ENCODE measurements at regions not wholly inside any gene's neighbourhood (a gene's known extent, or its start where the extent isn't known, plus 50 kb on each side); places are given as distances from the start of the nearest gene placed in this dataset.

DNA sequence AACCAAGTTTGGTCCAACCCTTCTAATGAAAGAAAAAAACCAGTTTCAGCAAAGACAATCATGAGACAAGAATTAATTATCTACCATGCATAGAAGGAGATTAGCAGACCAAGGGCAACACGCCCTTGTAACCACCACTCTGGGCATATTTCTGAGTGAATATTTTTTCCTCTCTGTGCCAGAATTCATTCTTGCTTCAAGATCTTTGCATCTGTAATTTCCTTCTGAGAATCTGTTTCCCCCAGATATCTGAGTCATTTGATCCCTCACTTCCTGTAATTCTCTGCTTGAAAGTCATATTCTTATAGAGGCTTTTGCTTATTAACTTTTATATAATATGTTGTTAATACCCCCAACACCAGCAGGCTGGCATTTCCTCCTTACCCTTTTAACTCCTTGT, 243.7 kb downstream of the SLC16A7 start:
- DNase-seq = peak; percentile 76

DNA sequence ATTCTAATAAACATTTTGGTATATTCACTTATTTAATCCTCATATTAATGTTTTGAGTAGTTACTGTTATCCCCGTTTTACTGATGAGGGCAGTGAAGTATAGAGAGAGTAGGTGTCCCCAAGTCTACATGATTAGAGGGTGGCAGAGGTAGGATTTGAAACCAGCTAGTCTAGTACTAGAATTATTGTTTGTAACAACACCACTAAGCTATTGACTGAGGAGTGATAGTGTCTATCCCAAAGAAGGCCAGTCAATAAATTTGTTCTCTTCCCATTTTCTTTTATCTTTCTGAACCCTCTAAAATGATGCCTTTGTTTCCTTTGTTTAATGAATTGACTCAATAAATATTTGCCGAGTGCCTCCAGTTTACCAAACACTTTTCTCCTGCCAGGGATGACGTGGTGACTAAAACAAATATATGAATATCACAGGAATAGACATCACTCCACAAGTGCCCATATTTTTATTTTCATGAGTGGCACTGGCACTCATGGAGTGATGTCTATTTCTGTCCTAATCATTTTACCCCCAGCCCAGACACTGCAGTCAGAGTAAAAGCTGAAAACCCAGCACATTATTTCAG, 247.5 kb downstream of the SLC16A7 start:
- DNase-seq = no peak

DNA sequence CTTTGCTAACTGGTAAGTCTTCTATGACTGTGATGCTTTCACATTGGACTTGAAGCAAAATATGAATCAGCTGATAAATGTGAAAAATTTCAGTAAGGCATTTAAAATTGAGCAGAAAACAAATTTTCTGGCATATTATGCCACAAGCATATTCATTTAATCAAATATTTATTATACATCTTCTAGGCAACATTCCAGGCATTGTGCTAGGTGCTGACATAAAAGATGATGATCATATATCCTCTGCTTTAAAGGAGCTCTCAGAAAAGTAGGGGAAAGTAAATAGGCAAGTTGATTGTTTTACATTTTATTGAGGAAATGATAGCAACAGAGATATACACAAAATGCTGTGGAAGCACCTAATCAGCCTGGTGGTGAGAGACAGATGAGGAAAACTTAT, 248.9 kb downstream of the SLC16A7 start:
- no peak for DNase-seq

DNA sequence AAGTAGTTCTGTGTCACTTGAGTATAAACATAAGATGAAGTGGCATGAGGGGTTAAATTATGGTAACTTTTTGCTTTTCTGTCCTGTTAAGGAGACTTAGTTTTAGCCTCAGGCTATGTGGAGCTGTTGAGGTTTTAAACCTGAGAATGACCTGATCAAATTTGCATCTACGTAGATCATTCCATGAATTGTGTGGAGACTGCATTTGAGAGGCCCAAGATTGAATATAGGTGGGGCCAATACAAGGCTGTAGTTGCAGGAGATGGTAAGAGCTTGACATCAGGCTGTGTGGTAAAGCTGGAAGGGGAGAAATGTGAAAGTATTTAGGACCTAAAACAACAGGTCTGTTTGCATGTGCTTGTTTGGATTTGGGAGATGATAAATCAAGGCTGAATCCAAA, 249.5 kb downstream of the SLC16A7 start:
- no peak for DNase-seq

DNA sequence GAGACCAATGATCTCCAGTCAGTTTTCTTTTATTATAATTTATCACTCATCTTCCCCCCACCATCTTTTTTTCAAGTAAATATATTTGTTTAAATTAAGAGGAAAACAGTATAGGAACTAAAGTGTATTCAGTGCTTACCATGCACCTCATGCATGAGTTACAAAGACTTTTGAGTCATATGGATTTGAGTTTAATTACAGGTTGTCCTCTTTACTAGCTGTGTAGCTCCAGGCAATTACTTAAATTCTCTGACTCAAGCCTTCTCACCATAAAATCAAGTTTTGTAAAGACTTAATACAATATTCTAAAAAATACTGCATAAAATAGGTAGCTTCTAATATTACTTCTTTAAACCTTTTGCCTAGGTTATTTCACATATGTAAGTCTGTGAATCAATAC, 251.3 kb downstream of the SLC16A7 start:
- DNase-seq = no peak

DNA sequence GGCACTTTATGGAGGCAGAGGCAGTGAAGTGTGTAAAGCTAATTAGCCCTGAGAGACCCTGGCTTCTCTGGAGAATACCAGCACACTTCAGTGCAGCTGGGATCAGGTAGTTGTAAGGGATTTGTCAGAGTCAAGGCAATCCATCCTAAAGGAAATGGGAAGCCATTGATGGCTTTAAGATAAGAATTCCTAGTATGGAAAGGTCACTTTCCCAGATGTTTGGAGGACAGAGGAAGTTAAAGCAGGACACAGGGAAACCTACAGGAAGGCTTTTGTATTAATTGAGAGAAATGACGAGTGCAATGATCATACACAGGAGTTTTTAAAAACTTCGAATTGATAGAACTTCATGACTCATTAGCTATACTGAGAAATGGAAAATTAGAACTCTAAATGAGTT, 254.4 kb downstream of the SLC16A7 start:
- no peak for DNase-seq

DNA sequence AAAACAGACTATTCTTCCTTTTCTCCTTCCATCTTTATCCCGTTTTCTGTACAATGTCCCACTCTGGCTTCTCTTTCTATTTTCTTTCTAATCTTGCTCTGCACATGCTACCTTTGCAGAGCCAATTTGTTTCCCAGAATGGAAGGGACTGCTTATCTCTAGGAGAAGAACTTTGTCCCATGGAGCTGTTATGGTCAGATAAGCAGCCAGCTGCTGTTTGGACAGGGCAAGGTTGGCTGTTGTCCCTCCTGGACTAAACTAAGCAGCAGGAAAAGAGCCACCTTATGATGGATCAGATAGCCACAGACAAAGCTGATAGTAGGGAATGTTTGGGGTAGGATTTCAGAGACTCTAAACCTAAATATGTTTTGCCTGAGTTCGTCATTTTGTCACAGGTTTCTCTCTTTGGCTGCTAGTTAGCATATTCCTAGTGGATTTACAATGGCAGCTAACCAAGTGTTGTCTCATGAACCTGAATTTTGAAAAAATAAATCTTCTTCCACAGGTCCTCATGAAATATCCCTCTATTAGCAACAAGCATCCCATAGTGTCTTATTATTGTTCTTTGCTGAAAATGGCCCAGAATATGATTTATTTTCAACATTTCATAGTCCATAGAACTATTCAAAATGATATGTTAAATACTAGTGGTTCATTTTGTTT, 262.8 kb downstream of the SLC16A7 start:
- DNase-seq = peak; percentile 56

DNA sequence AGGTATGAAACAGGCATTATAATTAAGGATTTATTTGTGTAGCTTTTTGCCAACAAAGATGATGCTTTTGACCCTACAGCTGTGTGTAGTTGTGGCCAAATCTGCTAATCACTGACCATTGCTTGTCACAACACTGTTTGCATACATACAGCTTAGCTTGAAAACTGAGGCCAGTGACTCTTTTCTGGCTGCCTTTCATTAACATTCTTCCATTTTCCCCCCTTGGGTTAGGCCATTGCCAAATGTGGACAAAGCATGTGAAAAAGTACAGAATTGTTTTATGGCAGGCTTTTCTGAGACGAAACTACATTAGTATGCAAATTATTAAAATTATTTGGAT, 263.3 kb downstream of the SLC16A7 start:
- no peak for DNase-seq

DNA sequence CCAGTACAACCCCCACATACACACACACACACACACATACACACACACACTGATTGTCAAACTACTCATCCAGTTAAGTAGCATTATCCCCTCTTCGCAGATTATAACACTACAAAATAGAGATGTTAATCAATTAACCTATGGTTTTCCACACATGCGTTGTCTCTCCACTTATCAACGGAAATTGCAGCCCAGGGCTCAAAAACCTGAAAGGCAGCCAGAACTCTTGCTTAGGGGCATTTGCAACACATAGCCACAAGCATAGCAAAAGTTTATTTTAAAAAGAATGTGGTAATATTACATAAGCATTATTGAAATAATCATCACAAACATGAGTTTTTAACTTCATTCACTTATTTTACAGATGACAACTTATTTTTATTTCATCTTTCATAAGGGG, 265.8 kb downstream of the SLC16A7 start:
- no peak for DNase-seq

DNA sequence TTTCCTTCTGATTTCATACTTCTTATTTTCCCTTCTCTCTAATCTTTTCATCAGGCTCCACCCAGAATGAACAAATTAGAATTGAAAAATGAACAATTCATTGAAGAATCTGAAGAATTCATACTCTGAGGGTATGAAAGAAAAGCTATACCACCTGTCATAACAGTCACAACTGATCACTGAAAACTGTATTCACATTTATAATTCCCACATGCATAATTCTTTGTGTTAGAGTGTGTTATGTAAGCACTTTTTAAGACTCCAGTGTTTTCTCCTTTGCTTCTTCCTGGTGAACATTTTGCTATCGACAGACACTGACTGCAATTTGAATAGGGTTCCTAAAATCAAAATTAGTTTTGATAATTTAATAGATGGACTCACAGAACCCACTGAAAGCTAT, 271.2 kb downstream of the SLC16A7 start:
- DNase-seq = no peak

DNA sequence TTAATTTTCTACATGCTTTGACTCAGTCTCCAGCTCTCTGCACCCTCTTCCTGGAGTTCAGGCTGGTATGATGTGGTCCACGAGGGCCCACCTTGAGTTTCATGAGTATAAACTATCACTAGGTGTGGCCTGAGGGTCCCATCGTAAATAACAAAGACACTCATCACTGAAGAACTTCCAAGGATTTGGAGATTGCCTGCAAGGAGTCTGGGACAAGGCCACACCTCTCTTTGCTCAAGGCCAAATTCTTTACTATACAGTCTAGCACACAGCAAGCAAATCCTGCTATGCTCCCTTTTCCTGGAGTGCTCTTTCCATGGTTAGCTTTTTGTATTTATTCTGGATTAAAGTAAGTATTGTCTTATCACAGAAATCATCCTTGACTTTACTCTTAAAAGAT, 271.9 kb downstream of the SLC16A7 start:
- DNase-seq = no peak

DNA sequence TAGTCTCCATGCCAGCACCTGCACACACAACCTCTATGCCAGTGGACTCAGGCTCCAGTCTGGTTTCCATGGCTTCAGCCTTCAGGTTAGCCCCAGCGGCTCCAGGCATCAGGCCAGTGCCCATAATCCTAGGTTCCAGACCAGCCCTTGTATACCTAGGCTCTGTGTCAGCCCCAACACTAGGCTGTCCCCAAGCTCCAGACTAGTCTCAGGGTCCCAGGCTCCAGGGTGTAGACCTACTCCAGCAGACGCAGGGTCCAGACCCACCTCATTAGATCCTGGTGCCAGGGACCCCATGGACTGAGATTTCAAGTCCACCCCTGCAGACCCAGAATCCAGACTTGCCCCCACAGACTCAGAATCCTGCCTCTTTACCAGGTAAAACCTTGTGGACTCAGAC, 275.9 kb downstream of the SLC16A7 start:
- DNase-seq = no peak

DNA sequence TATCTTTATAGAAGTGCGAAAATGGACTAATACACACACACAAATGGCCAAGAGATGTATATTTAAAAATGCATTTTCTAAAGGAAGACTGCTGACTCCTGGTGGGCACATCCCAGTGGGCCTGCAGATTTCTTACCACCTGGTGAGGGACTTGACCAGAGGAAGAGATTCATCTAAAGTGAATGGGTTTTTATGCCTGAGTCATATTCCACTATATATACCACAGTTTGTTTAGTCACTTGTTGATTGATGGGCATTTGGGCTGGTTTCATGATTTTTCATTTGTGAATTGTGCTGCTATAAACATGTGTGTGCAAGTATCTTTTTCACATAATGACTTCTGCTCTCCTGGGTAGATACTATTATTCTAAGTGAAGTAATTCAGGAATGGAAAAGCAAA, 277.3 kb downstream of the SLC16A7 start:
- no peak for DNase-seq

DNA sequence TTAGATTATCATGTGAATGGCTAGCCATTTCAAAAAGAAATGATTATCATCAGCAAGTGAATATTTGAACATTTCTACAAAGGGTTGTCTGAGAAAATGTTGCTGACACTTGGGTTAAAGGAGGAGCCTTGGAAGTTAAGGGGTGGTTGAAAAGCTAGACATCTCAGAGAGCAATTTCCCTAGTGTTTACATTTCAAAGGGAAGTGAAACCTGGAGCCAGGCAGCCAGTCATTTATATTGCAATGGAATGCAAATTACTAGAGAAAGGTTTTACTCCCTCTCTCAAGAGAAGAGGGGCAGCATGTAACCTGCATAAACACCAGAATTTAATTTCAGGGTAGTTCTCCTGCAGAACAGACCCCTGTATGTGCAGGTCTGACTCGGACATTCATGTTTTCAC, 279.0 kb downstream of the SLC16A7 start:
- no peak for DNase-seq

DNA sequence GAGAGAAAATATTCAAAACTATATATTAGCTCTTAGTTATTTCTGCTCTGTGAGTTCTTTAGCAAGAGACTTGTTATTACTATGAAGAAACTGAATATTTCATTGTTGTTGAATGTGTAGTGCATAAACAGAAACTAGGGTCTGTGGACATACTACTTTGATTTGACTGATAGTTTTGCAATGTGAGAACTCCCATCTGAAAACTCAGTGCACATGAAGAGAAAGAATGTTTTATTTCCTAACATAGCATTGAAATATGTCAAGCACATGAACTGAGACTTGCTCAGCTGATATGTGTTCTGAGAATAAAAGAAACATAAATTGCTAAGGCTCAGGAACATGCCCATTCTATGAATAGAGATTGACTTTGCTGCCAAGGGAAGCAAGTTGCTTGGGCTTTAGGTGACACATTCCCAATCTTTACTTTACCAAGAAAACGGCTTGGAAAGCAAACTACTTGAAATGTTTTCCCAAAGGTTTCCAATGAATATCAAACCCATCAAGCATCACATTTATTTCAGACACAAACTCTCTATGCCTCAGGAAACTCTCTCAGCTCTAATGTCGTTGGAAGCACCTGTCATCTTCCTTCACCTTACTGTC, 290.4 kb downstream of the SLC16A7 start:
- DNase-seq = no peak

DNA sequence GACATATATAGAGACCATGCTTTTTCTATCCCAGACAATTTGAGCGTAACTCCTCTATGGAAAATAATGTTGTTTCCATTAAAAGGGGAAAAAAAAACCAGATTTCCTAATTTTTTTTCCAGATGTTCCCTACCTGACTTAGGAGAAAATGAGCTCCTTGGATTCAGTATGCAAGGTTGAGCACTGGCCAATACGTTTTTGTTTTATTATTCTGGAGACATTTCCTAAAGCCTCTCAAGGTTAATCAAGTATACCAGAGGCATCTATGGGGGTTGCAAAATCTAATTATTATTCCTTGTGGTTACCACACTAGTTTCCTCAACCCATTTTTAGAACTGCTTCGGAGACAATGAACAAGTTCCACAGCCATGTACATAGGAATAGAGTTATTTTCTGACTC, 291.3 kb downstream of the SLC16A7 start:
- DNase-seq = no peak

DNA sequence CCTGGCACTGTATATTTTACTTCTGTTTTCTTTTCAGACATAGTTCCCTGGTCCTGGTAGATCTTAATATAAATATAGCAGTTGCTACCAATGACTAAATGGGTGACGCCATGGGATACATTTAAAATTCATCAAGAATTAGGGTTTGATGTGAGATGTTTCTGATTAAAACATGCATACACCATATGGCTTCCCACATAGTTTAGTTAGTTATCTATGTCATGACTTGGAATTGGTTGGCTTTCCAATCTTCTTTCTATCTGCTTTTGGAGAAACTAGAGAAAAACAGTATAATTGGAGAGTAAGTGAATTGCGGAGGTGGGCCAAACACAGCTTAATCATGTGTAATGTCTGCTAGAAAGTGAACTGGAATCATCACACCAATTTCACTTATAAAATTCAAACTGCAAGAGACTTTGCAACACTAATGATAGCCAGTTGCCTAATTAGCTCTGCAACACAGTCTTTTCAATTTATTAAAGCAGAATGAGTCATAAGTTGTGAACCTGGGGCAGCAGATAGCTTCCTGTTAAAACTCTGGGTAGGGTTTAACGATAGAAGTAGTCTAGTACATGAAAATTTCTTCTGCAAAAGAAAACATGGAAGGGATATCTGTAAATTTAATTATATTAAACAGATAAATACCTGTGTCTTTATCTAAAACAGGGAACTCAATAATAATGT, 295.2 kb downstream of the SLC16A7 start:
- DNase-seq = no peak

DNA sequence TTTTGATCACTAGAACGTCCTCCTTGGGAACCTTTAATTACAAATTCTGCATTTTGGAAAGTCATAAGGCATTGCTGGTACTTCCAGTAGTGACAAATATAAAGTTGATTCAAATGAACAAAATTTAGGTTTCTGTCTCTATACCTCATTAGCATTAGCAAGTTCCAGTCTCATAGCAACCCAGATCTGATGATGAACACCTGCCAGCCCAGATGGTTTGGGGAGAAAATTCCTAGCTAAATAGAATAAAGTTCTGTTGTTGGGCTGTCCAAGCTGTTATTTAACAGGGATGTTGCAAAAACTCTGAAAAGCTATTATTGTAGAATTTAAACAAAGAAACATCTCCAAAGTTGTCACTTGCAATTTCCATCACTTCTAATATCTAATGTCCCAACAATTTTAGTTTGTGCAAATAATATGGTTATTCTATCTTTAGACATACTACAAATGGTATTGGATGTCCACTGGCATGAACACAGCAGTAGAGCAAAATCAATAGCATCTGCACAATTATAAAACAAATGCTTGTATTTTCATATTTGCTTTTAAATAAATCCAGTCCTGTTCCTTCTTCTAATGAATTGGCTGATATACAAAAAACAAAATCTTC, 299.4 kb downstream of the SLC16A7 start:
- no peak for DNase-seq

DNA sequence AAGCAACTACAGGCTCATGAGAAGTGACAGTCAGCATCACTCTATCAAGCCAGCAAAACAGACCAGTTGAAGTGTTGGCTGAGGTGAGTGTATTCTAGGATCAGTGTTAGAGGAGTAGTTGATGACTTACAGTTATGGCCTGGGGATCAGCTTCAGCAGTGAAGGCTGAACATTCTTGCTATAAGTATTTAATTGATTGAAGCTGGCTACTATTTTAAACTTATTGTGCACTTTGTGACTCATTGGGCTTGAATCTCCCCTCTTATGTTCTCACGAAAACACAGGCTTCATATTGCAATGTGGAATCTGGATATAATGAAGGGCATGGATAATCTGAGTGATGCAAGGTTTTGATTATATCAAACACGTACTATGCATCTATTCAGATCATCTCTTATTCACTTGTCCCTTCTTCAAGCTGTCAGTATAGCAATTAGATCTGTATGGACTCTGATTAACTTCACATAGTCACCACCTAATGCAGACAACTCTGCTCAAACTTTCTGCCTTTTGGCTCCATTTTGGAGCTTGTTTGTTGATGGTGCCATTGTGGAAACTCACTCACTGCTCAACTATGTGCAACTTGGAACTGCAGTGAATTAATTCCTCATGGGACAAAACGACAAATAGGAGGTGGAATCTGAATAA, 309.2 kb downstream of the SLC16A7 start:
- no peak for DNase-seq

DNA sequence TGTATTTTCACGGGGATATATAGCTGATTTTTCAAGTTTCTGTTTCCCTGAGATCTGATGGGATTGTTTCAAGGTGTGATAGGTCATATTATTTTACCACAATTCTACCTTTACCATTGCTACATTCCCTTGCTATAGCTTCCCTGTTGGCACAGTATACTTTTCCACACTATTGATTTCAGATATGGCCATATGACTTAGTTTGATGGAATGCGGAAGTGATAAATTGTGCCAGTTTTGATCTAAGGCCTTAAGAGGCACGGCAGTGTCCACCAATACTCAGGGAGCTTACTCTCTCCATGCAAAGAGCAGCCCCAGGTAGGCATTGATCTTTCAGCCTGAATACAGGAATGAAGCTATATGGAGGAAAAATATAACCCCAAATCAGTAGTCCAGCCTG, 315.7 kb downstream of the SLC16A7 start:
- no peak for DNase-seq

DNA sequence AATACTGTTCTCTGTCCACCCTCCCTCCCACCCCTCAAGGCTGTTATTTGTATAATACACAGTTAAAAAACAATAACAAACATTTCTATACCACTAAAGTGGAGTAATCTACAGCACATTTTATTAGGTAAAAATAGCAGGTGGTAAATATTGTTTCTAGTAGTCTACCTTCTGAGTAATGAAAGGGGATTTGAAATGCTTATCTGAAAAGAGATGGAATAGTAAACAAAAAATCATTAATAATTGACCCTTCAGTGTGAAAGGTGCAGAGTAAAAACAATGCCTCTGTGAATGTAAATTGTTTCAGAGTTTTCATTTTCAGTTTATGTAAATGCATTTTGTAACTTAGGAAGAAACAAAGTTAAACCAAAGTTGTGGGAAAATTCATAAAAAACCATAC, 321.2 kb downstream of the SLC16A7 start:
- no peak for DNase-seq

DNA sequence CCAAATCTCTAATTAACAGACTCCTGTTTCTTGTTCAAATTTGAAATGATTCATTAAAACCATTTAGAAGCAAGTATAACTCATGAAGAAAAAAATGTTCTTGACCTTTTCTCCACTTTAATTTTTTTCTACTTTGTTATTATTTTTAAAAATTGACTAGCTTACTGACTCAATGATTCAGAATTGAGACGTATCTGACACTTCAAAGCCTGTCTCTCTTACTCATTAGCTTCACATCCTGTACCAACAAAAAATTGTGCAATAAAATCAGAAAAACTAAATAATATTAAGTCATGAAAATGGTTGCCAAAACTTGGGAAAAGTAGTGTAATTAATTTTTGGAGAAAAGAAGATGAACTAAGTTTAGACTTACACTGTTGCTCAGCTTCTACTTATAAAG, 331.2 kb downstream of the SLC16A7 start:
- DNase-seq = no peak

DNA sequence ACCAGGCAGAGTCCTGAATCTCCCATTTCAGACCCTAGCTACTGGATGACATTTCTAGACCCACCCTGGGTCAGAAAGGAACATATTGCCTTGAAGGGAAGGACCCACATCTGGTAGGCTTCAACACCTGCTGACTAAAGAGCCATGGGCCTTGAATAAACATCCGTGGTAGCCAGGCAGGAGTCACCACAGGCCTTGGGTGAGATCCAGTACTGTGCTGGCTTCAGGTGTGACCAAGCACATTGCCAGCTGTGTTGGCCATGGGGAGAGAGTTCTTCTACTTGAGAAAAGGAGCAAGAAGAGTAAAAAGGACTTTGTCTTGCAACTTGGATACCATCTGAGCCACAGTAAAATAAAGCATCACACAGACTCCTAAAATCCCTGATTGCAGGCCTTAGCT, 332.6 kb downstream of the SLC16A7 start:
- DNase-seq = no peak
